Liver (tissue), 3 donors: ENCODE measurements at regions not wholly inside any gene's neighbourhood (a gene's known extent, or its start where the extent isn't known, plus 50 kb on each side); places are given as distances from the start of the nearest gene placed in this dataset.

ENCODE experiments used
- EGR1 ChIP-seq, 2 donors: IDR thresholded peaks; 2 replicates each; pipeline ENCODE4 v1.6.1; 2016 to 2018; ENCODE audit warnings: antibody characterized with exemption in 2 of 2, low read depth in 2 of 2
- FOXA1 ChIP-seq: IDR thresholded peaks from 2 replicates; pipeline ENCODE4 v1.6.1; 2016; ENCODE audit warnings: antibody characterized with exemption
- GABPA ChIP-seq, 2 donors: IDR thresholded peaks in 1 of 2; conservative IDR thresholded peaks in 1 of 2; 2 replicates each; pipeline ENCODE4 v1.6.1; 2016; ENCODE audit warnings: antibody characterized with exemption in 2 of 2, mild to moderate bottlenecking in 1 of 2, moderate library complexity in 1 of 2
- RAD21 ChIP-seq, 2 donors: IDR thresholded peaks; 2 replicates each; pipeline ENCODE4 v1.6.1; 2016; ENCODE audit warnings: antibody characterized with exemption in 2 of 2, mild to moderate bottlenecking in 2 of 2
- RXRA ChIP-seq, 2 donors: IDR thresholded peaks; 2 replicates each; pipeline ENCODE4 v1.6.1; 2017 to 2018; ENCODE audit warnings: antibody characterized with exemption in 2 of 2, mild to moderate bottlenecking in 1 of 2
- TAF1 ChIP-seq: conservative IDR thresholded peaks from 2 replicates; pipeline ENCODE4 v1.6.1; 2016; ENCODE audit warnings: antibody characterized with exemption, mild to moderate bottlenecking
- YY1 ChIP-seq: IDR thresholded peaks from 2 replicates; pipeline ENCODE4 v1.6.1; 2016; ENCODE audit warnings: antibody characterized with exemption, mild to moderate bottlenecking
- TF ChIP-seq, protein P1 (sequence below): fragments of 150-350 bp; IDR thresholded peaks from 2 replicates; pipeline ENCODE4 v1.5.1; 2017; ENCODE audit warnings: improper control_type of control experiment, low read depth, low read length; ENCODE audit not compliant: missing input control
- TF ChIP-seq, protein P2 (sequence below): IDR thresholded peaks from 2 replicates; pipeline ENCODE4 v1.6.1; 2016; ENCODE audit warnings: antibody characterized with exemption
- TF ChIP-seq, protein P3 (sequence below): IDR thresholded peaks from 2 replicates; pipeline ENCODE4 v1.6.1; 2016; ENCODE audit warnings: antibody characterized with exemption
- TF ChIP-seq, protein P4 (sequence below): IDR thresholded peaks from 2 replicates; pipeline ENCODE4 v1.6.1; 2016; ENCODE audit warnings: antibody characterized with exemption, mild to moderate bottlenecking
- donor health status: healthy.
- donor health status: healthy.

DNA sequence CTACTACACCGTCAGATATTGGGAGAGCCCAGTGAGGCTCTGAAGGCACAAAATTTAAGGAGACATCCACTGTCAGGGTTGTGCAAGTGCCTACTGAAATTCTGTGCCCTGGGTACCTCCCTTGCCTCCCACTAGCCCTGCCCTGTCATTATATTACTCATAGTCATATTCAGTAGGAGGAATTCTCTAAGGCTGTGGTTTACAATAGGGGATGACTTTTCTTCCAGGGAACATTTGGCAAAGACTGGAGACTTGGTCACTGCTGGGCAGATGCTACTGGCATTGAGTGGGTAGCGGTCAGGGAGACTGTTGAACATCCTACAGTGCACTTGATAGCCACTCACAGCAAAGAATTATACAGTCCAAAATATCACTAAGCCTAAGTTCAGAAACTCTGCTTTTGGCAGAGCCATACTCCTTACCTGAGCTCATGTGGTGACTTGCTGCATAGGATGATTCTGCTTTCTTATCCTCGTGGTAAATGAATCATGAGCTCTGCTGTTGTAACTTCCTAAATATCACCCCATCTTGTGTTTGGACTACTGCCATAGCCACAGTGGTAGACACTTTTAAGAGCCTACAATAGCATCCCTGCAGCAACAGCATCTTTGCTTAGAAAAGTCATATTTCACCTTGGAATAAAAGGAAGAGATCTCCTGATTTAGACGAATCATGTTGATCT is 563.4 kb upstream of the PLXNA2 start:
- no peak for TF ChIP-seq FOXA1
- TF ChIP-seq, protein P1, sequence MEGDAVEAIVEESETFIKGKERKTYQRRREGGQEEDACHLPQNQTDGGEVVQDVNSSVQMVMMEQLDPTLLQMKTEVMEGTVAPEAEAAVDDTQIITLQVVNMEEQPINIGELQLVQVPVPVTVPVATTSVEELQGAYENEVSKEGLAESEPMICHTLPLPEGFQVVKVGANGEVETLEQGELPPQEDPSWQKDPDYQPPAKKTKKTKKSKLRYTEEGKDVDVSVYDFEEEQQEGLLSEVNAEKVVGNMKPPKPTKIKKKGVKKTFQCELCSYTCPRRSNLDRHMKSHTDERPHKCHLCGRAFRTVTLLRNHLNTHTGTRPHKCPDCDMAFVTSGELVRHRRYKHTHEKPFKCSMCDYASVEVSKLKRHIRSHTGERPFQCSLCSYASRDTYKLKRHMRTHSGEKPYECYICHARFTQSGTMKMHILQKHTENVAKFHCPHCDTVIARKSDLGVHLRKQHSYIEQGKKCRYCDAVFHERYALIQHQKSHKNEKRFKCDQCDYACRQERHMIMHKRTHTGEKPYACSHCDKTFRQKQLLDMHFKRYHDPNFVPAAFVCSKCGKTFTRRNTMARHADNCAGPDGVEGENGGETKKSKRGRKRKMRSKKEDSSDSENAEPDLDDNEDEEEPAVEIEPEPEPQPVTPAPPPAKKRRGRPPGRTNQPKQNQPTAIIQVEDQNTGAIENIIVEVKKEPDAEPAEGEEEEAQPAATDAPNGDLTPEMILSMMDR, result no peak
- no peak for TF ChIP-seq RXRA (IDR thresholded peaks at IDR 0.05)
- no peak for TF ChIP-seq YY1
- TF ChIP-seq, protein P2, sequence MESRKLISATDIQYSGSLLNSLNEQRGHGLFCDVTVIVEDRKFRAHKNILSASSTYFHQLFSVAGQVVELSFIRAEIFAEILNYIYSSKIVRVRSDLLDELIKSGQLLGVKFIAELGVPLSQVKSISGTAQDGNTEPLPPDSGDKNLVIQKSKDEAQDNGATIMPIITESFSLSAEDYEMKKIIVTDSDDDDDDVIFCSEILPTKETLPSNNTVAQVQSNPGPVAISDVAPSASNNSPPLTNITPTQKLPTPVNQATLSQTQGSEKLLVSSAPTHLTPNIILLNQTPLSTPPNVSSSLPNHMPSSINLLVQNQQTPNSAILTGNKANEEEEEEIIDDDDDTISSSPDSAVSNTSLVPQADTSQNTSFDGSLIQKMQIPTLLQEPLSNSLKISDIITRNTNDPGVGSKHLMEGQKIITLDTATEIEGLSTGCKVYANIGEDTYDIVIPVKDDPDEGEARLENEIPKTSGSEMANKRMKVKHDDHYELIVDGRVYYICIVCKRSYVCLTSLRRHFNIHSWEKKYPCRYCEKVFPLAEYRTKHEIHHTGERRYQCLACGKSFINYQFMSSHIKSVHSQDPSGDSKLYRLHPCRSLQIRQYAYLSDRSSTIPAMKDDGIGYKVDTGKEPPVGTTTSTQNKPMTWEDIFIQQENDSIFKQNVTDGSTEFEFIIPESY, result no peak
- no peak for TF ChIP-seq GABPA (IDR thresholded peaks at IDR 0.05 in 1 of 2, conservative IDR thresholded peaks at IDR 0.05 in 1 of 2)
- TF ChIP-seq, protein P3, sequence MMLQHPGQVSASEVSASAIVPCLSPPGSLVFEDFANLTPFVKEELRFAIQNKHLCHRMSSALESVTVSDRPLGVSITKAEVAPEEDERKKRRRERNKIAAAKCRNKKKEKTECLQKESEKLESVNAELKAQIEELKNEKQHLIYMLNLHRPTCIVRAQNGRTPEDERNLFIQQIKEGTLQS, result no peak
- TF ChIP-seq EGR1 (IDR thresholded peaks at IDR 0.05; ENCODE audit: low read depth in 2 of 2), result no peak
- no peak for TF ChIP-seq TAF1
- TF ChIP-seq RAD21 (IDR thresholded peaks at IDR 0.05), result no peak
- TF ChIP-seq, protein P4, sequence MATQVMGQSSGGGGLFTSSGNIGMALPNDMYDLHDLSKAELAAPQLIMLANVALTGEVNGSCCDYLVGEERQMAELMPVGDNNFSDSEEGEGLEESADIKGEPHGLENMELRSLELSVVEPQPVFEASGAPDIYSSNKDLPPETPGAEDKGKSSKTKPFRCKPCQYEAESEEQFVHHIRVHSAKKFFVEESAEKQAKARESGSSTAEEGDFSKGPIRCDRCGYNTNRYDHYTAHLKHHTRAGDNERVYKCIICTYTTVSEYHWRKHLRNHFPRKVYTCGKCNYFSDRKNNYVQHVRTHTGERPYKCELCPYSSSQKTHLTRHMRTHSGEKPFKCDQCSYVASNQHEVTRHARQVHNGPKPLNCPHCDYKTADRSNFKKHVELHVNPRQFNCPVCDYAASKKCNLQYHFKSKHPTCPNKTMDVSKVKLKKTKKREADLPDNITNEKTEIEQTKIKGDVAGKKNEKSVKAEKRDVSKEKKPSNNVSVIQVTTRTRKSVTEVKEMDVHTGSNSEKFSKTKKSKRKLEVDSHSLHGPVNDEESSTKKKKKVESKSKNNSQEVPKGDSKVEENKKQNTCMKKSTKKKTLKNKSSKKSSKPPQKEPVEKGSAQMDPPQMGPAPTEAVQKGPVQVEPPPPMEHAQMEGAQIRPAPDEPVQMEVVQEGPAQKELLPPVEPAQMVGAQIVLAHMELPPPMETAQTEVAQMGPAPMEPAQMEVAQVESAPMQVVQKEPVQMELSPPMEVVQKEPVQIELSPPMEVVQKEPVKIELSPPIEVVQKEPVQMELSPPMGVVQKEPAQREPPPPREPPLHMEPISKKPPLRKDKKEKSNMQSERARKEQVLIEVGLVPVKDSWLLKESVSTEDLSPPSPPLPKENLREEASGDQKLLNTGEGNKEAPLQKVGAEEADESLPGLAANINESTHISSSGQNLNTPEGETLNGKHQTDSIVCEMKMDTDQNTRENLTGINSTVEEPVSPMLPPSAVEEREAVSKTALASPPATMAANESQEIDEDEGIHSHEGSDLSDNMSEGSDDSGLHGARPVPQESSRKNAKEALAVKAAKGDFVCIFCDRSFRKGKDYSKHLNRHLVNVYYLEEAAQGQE, result no peak
